GM21515 (cell line): ENCODE measurements at regions not wholly inside any gene's neighbourhood (a gene's known extent, or its start where the extent isn't known, plus 50 kb on each side); places are given as distances from the start of the nearest gene placed in this dataset.
"Not testable (repeated sequence)": the region's sequence is repeated elsewhere in the genome, so short reads cannot be mapped to it uniquely, and the experiment has no call there.

ENCODE experiments used
- ATAC-seq: cut with Tn5 transposase; IDR thresholded peaks from one replicate; pipeline ENCODE4 v1.9.1; 2021; ENCODE audit not compliant: unreplicated experiment

GRCh38 chr1:843946-844345 lies 79.8 kb upstream of the SAMD11 start:
- ATAC-seq: not testable (repeated sequence)

GRCh38 chr1:844472-845026 lies 79.2 kb upstream of the SAMD11 start:
- no peak for ATAC-seq

GRCh38 chr1:845641-846040 lies 78.1 kb upstream of the SAMD11 start:
- ATAC-seq: not testable (repeated sequence)

- not testable (repeated sequence) for ATAC-seq
Measured at GRCh38 chr1:849873-850272, 73.8 kb upstream of the SAMD11 start.

GRCh38 chr1:850318-850717 lies 73.4 kb upstream of the SAMD11 start:
- not testable (repeated sequence) for ATAC-seq

- ATAC-seq: not testable (repeated sequence)
Measured at GRCh38 chr1:851398-851797, 72.3 kb upstream of the SAMD11 start.

GRCh38 chr1:851841-852240 lies 71.9 kb upstream of the SAMD11 start:
- not testable (repeated sequence) for ATAC-seq

- not testable (repeated sequence) for ATAC-seq
Measured at GRCh38 chr1:855202-855981, 68.3 kb upstream of the SAMD11 start.

GRCh38 chr1:856541-857057 lies 67.1 kb upstream of the SAMD11 start:
- ATAC-seq: not testable (repeated sequence)

GRCh38 chr1:857926-858648 lies 65.6 kb upstream of the SAMD11 start:
- not testable (repeated sequence) for ATAC-seq

GRCh38 chr1:858649-859041 lies 65.1 kb upstream of the SAMD11 start:
- not testable (repeated sequence) for ATAC-seq

- ATAC-seq: not testable (repeated sequence)
Measured at GRCh38 chr1:860941-861340, 62.8 kb upstream of the SAMD11 start.

- no peak for ATAC-seq
Measured at GRCh38 chr1:861714-862113, 62.0 kb upstream of the SAMD11 start.

GRCh38 chr1:862601-863000 lies 61.1 kb upstream of the SAMD11 start:
- ATAC-seq: not testable (repeated sequence)

- ATAC-seq: not testable (repeated sequence)
Measured at GRCh38 chr1:865633-866032, 58.1 kb upstream of the SAMD11 start.

GRCh38 chr1:866095-866494 lies 57.6 kb upstream of the SAMD11 start:
- no peak for ATAC-seq

GRCh38 chr1:866631-867299 lies 57.0 kb upstream of the SAMD11 start:
- ATAC-seq: not testable (repeated sequence)

GRCh38 chr1:867550-867949 lies 56.2 kb upstream of the SAMD11 start:
- ATAC-seq: not testable (repeated sequence)

- no peak for ATAC-seq
Measured at GRCh38 chr1:869499-870244, 54.1 kb upstream of the SAMD11 start.
